Caco-2 (cell line): ENCODE measurements at regions not wholly inside any gene's neighbourhood (a gene's known extent, or its start where the extent isn't known, plus 50 kb on each side); places are given as distances from the start of the nearest gene placed in this dataset.

Source experiments
- BruUV-seq: library from RNA; stranded (reverse); fragments of 400-500 nt; replicated peaks from 2 replicates; lab custom pipeline; 2021; lab: Mats Ljungman, UMichigan
- CTCF ChIA-PET: fragments of 300-600 bp; sonication (Branson Sonifier 250); formaldehyde crosslinking; loops from one replicate; lab custom pipeline; 2022; ENCODE audit warnings: antibody characterized with exemption; lab: Charles Lee
- POLR2A ChIA-PET: fragments of 300-600 bp; sonication (Branson Sonifier 250); formaldehyde crosslinking; loops from one replicate; lab custom pipeline; 2022; ENCODE audit warnings: antibody characterized with exemption; lab: Charles Lee
- DNase-seq, 2 experiments: peaks; one replicate each; pipeline versions ENCODE4 v3.0.0 to v3.0.0-alpha.2; 2020 to 2022
- H3K27me3 ChIP-seq: replicated peaks from 2 replicates; pipeline ENCODE4 v1.6.0; 2011; ENCODE audit warnings: low read length; ENCODE audit not compliant: control insufficient read depth, insufficient read depth
- H3K36me3 ChIP-seq: 2 replicates; pipeline ENCODE4 v1.5.1; 2011; ENCODE audit warnings: low read length; ENCODE audit not compliant: control insufficient read depth, insufficient read depth
- H3K4me1 ChIP-seq: fragments of 250-450 bp; sonication (Bioruptor Pico); 2 replicates; pipeline ENCODE4 v1.5.1; 2020; ENCODE audit warnings: mild to moderate bottlenecking
- H3K4me3 ChIP-seq: 2 replicates; pipeline ENCODE4 v1.5.1; 2011; ENCODE audit warnings: low read depth, mild to moderate bottlenecking, control low read depth, low read length
- H3K9me3 ChIP-seq: fragments of 250-450 bp; sonication (Bioruptor Pico); 2 replicates; pipeline ENCODE4 v1.5.1; 2020; ENCODE audit warnings: mild to moderate bottlenecking, moderate library complexity
- H3K27ac Mint-ChIP-seq: one replicate; pipeline ENCODE4 v1.8.0; 2022; ENCODE audit warnings: mixed read lengths; ENCODE audit not compliant: unreplicated experiment
- H3K27me3 Mint-ChIP-seq: one replicate; pipeline ENCODE4 v1.8.0; 2022; ENCODE audit warnings: mixed read lengths; ENCODE audit not compliant: insufficient read depth, unreplicated experiment
- H3K36me3 Mint-ChIP-seq: one replicate; pipeline ENCODE4 v1.8.0; 2022; ENCODE audit warnings: mild to moderate bottlenecking, mixed read lengths; ENCODE audit not compliant: insufficient read depth, unreplicated experiment
- H3K4me1 Mint-ChIP-seq: one replicate; pipeline ENCODE4 v1.8.0; 2022; ENCODE audit warnings: low read depth, mixed read lengths; ENCODE audit not compliant: unreplicated experiment
- H3K4me3 Mint-ChIP-seq: one replicate; pipeline ENCODE4 v1.8.0; 2022; ENCODE audit warnings: mild to moderate bottlenecking, moderate library complexity, mixed read lengths; ENCODE audit not compliant: unreplicated experiment
- H3K9me3 Mint-ChIP-seq: one replicate; pipeline ENCODE4 v1.8.0; 2022; ENCODE audit warnings: mixed read lengths; ENCODE audit not compliant: unreplicated experiment
- CTCF ChIP-seq, 2 experiments: fragments of 200-600 bp in 1 of 2; IDR thresholded peaks; 1 replicate in 1 of 2; 2 replicates in 1 of 2; pipeline versions ENCODE4 v1.5.1 to v1.8.0; 2011 to 2022; ENCODE audit warnings: antibody characterized with exemption in 1 of 2, control low read depth in 1 of 2, inconsistent platforms in 1 of 2, low read depth in 1 of 2, low read length in 1 of 2, mild to moderate bottlenecking in 1 of 2, moderate library complexity in 1 of 2; ENCODE audit not compliant: insufficient read depth in 1 of 2, severe bottlenecking in 1 of 2, unreplicated experiment in 1 of 2
- intact Hi-C: fragments of 100-400 bp; cut with micrococcal nuclease; formaldehyde crosslinking; loops from one replicate; pipeline ENCODE4 v1.10.0; 2022; ENCODE audit not compliant: unreplicated experiment

GRCh38 chr20:11072982-11073381 lies 399.2 kb upstream of the JAG1 start:
- no peak for TF ChIP-seq CTCF (IDR thresholded peaks at IDR 0.05; ENCODE audit: insufficient read depth in 1 of 2, low read depth in 1 of 2, low read length in 1 of 2, severe bottlenecking in 1 of 2, unreplicated experiment in 1 of 2)
- Mint-ChIP-seq H3K4me1 (no peaks in the 10 kb centered on the region), H3K27ac (no peak overlapping the region), H3K27me3 (no peaks in the 10 kb centered on the region), H3K4me3 (no peak overlapping the region), H3K9me3 (peaks cover 28% of the 10 kb centered on the region), H3K36me3 (no peaks in the 10 kb centered on the region)
- H3K4me1 ChIP-seq: no peaks in the 10 kb centered on the region
- DNase-seq: no peak
- ChIA-PET CTCF (no interaction called here), POLR2A (no interaction called here)
- intact Hi-C loops: no loop called here
- no TSS peak for BruUV-seq
- H3K27me3 ChIP-seq: no peaks in the 10 kb centered on the region
- no peaks in the 10 kb centered on the region for H3K9me3 ChIP-seq
- no peaks in the 10 kb centered on the region for H3K36me3 ChIP-seq
- H3K4me3 ChIP-seq: no peak overlapping the region

GRCh38 chr20:11076434-11077105 lies 402.8 kb upstream of the JAG1 start:
- no peaks in the 10 kb centered on the region for H3K36me3 Mint-ChIP-seq
- H3K27me3 ChIP-seq: no peaks in the 10 kb centered on the region

GRCh38 chr20:11077226-11077625 lies 403.4 kb upstream of the JAG1 start:
- no peaks in the 10 kb centered on the region for H3K36me3 Mint-ChIP-seq
- no peaks in the 10 kb centered on the region for H3K4me1 ChIP-seq
- H3K27ac Mint-ChIP-seq: no peak overlapping the region
- H3K9me3 ChIP-seq: no peaks in the 10 kb centered on the region
- POLR2A ChIA-PET: no interaction called here
- peaks cover 8% of the 10 kb centered on the region for H3K9me3 Mint-ChIP-seq
- no TSS peak for BruUV-seq
- CTCF ChIA-PET: no interaction called here
- no peaks in the 10 kb centered on the region for H3K27me3 ChIP-seq
- H3K4me3 ChIP-seq: no peak overlapping the region
- intact Hi-C loops: no loop called here
- H3K36me3 ChIP-seq: no peaks in the 10 kb centered on the region
- H3K4me1 Mint-ChIP-seq: peaks cover 6% of the 10 kb centered on the region
- no peaks in the 10 kb centered on the region for H3K27me3 Mint-ChIP-seq
- DNase-seq: no peak
- no peak for TF ChIP-seq CTCF (IDR thresholded peaks at IDR 0.05; ENCODE audit: insufficient read depth in 1 of 2, low read depth in 1 of 2, low read length in 1 of 2, severe bottlenecking in 1 of 2, unreplicated experiment in 1 of 2)
- no peak overlapping the region for H3K4me3 Mint-ChIP-seq

More at GRCh38 chr20:11076434-11077105, 402.8 kb upstream of the JAG1 start:
- intact Hi-C loops: no loop called here
- H3K27me3 Mint-ChIP-seq: no peaks in the 10 kb centered on the region
- no peak for DNase-seq
- CTCF ChIA-PET: no interaction called here
- no peaks in the 10 kb centered on the region for H3K4me1 ChIP-seq
- H3K4me3 Mint-ChIP-seq: no peak overlapping the region
- no peak overlapping the region for H3K4me3 ChIP-seq
- no TSS peak for BruUV-seq
- peaks cover 15% of the 10 kb centered on the region for H3K9me3 Mint-ChIP-seq
- peaks cover 6% of the 10 kb centered on the region for H3K4me1 Mint-ChIP-seq
- H3K36me3 ChIP-seq: no peaks in the 10 kb centered on the region
- no peaks in the 10 kb centered on the region for H3K9me3 ChIP-seq
- H3K27ac Mint-ChIP-seq: no peak overlapping the region
- TF ChIP-seq CTCF (IDR thresholded peaks at IDR 0.05; ENCODE audit: insufficient read depth in 1 of 2, low read depth in 1 of 2, low read length in 1 of 2, severe bottlenecking in 1 of 2, unreplicated experiment in 1 of 2): no peak
- POLR2A ChIA-PET: no interaction called here
